Coronary artery (tissue), 2 donors: ENCODE measurements at regions not wholly inside any gene's neighbourhood (a gene's known extent, or its start where the extent isn't known, plus 50 kb on each side); places are given as distances from the start of the nearest gene placed in this dataset.
A peak's percentile ranks its signal among the peaks of the same experiment; 100 is the strongest.

Experiments
- DNase-seq: peaks from one replicate; pipeline ENCODE4 v3.0.0-alpha.2; 2017; ENCODE audit warnings: low spot score
- H3K27ac ChIP-seq, 2 donors: fragments of 200-600 bp; sonication (generic); one replicate each; pipeline ENCODE4 v1.5.1; 2016 to 2019
- H3K4me3 ChIP-seq: fragments of 200-600 bp; sonication (generic); 2 replicates; pipeline ENCODE4 v1.5.1; 2016; ENCODE audit warnings: mild to moderate bottlenecking, moderate library complexity
- CTCF ChIP-seq: fragments of 200-600 bp; sonication (generic); IDR thresholded peaks from one replicate; pipeline ENCODE4 v1.5.1; 2019; ENCODE audit warnings: antibody characterized with exemption

DNA sequence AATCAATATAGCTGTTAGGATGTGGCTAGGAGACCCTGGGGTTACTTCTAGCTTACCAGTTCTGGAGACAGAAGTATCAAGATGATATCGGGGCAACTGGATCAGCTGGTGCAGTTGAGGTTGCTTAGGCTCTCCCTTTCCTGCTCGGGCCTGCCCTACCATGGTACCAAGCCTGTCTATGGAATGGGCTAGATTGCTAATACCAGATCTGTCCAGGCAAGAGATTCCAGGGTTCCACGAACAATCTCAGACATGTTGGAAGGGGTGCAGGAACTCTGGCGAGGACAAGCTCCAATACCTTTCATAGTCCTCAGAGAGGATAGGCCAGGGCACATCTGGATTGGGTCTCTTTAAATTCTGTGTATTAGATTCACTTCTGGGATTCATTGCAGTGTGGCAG is 53.8 kb downstream of the ADM start:
- no peak for TF ChIP-seq CTCF
- no peak overlapping the region for H3K27ac ChIP-seq
- no peak for DNase-seq

DNA sequence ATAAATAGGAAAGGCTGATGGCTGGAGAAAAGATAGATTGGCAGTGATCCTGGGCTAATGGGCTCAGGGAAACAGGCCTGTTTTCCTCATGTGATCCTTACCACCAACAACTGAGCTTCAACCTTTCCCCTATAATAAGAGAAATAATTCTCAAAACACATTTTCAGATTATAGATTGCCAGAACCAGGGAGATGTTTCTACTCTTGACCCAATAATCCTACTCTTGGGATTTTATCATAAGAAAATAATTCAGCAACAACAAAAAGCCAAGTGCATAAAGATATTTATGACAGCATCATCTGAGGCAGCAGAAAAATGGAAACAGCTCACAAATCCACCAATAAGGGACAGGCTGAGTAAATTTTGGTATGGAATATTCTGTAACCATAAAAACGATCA is 54.3 kb downstream of the ADM start:
- no peak for TF ChIP-seq CTCF
- no peak overlapping the region for H3K27ac ChIP-seq
- no peak for DNase-seq

More for the DNA sequence above, 53.8 kb downstream of the ADM start:
- H3K4me3 ChIP-seq, result no peak overlapping the region

DNA sequence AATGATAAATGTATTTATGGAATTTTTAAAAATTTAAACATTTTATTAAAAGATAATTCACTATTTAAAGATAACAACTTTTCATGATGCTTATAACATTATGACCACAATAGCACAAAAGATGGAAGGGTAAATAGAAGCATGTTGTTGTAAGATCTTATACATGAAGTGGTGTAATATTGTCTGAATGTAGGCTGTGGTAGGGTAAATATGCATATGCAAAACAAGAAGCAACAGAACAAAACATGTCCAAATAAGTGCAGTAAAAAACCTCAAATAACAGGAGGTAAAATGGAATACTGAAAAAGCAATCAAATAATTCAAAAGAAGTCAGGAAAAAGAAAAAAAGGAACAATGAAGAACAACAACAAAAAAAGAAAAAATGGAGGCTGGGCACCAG is 56.0 kb downstream of the ADM start:
- no peak overlapping the region for H3K27ac ChIP-seq
- TF ChIP-seq CTCF, result no peak
- DNase-seq, result no peak
- H3K4me3 ChIP-seq, result no peak overlapping the region

More for the DNA sequence above, 54.3 kb downstream of the ADM start:
- H3K4me3 ChIP-seq, result no peak overlapping the region

DNA sequence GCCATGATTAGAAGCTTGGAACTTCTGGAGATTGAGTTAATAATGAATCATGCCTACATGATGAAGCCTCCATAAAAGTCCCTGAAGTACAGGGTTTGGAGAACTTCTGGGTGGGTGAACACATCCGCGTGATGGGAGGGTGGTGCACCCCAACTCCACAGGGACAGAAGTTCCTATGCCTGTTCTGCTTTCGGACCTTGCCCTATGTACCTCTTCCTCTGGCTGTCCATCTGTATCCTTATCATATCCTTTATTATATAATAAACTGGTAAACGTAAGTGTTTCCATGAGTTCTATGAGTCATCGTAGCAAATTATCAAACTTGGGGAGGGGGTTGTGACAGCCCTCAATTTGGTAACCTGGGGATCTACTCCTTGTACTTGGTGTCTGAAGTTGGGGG is 60.2 kb downstream of the ADM start:
- H3K4me3 ChIP-seq, result no peak overlapping the region
- TF ChIP-seq CTCF, result no peak
- DNase-seq, result no peak
- H3K27ac ChIP-seq, result no peak overlapping the region

DNA sequence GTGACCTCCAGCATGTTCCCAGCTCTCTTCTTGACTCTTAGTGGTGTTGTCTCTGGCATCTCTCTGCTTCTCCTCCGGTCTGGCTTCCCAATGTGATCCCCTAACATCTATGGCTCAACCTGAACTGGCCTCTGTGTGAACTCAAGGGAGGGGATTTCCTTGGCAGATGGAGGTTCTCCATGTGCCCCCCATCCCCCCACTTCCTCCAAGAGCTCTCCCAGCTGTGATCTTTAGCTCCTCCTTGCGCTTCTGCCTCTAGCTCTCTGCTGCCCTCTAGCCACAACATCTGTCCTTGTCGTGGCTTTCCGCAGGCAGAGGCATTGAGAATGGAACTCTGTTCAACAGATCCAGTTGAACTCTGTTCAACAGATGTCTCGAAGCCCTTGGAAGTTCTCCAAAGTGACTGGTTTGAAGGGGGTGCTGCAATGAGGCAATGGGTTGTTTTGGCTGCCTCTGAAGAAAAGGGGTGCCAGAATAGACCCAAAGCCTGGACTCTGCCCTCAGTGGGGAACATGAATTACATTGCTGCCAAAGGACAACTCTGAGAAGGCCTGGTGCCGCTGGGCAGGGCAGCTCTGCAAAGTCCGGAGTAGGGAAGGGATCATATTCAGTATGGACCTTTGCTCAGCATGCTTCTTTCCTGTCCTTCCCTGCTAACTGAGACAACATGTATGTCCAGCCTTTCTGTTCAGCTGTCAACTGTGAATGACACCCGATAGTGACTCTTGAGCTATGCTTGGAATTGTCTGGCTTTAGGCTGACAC is 61.9 kb downstream of the ADM start:
- H3K4me3 ChIP-seq, result no peak overlapping the region
- DNase-seq, result peak; percentile 84
- peak; percentile 68 for TF ChIP-seq CTCF
- peak overlapping the region in 1 of 2 donors; percentile 20 for H3K27ac ChIP-seq

- no peak for DNase-seq
- TF ChIP-seq CTCF, result no peak
- Histone ChIP-seq H3K27ac (peak overlapping the region in 1 of 2 donors; percentile 23), H3K4me3 (no peak overlapping the region)
Observed at GRCh38 chr11:10371926-10372641, 67.2 kb downstream of the ADM start.

DNA sequence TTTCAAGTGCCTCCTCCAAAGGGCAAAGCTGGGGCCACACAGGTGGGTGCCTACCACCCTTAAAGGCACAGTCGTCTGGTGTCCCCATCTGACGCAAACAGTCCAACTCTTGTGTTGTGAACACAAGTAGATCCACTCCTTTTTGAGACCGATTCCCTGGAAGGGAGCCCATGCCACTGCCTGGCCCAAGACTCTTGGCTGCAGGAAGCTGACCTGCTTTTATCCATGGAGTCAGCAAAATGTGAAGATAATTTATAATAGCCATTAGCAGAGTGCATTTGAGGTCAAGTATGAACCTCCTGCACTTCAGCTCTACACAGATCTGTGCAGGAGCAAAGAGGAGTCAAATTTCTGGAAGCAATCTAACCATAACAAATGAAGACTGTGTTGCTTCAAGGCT is 68.5 kb downstream of the ADM start:
- Histone ChIP-seq H3K4me3 (no peak overlapping the region), H3K27ac (no peak overlapping the region)
- DNase-seq, result no peak
- no peak for TF ChIP-seq CTCF
